KMS-11 (cell line): ENCODE measurements at regions not wholly inside any gene's neighbourhood (a gene's known extent, or its start where the extent isn't known, plus 50 kb on each side); places are given as distances from the start of the nearest gene placed in this dataset.
"Not testable (repeated sequence)": the region's sequence is repeated elsewhere in the genome, so short reads cannot be mapped to it uniquely, and the experiment has no call there.

ENCODE experiments used
- H2AFZ ChIP-seq: fragments of 200-600 bp; sonication (generic); 2 replicates; pipeline ENCODE4 v1.6.1; 2016; ENCODE audit warnings: antibody characterized with exemption, mixed run types, low read depth
- H3K27ac ChIP-seq: fragments of 200-600 bp; sonication (generic); 2 replicates; pipeline ENCODE4 v1.6.1; 2016; ENCODE audit warnings: mild to moderate bottlenecking, mixed run types
- H3K27me3 ChIP-seq: fragments of 200-600 bp; sonication (generic); 2 replicates; pipeline ENCODE4 v1.6.1; 2017; ENCODE audit warnings: mild to moderate bottlenecking, low read depth, mixed run types, moderate library complexity; ENCODE audit not compliant: insufficient read depth
- H3K36me3 ChIP-seq: fragments of 200-600 bp; sonication (generic); 2 replicates; pipeline ENCODE4 v1.6.1; 2017; ENCODE audit warnings: mild to moderate bottlenecking, mixed run types; ENCODE audit not compliant: insufficient read depth
- H3K4me1 ChIP-seq: fragments of 200-600 bp; sonication (generic); 2 replicates; pipeline ENCODE4 v1.6.1; 2016; ENCODE audit warnings: mild to moderate bottlenecking, low read depth, mixed run types; ENCODE audit not compliant: poor library complexity, severe bottlenecking
- H3K4me2 ChIP-seq: fragments of 200-600 bp; sonication (generic); 2 replicates; pipeline ENCODE4 v1.7.0; 2016; ENCODE audit warnings: mild to moderate bottlenecking, mixed run types
- H3K4me3 ChIP-seq: fragments of 200-600 bp; sonication (generic); IDR thresholded peaks from 2 replicates; pipeline ENCODE4 v1.6.1; 2017; ENCODE audit warnings: low read depth, low read length, mixed read lengths; ENCODE audit not compliant: insufficient read depth
- H3K79me2 ChIP-seq: fragments of 200-600 bp; sonication (generic); 2 replicates; pipeline ENCODE4 v1.6.1; 2016; ENCODE audit warnings: low read depth, mixed run types; ENCODE audit not compliant: insufficient read depth
- H3K9ac ChIP-seq: fragments of 200-600 bp; sonication (generic); 2 replicates; pipeline ENCODE4 v1.6.1; 2016; ENCODE audit warnings: mild to moderate bottlenecking, mixed run types
- H4K20me1 ChIP-seq: fragments of 200-600 bp; sonication (generic); 2 replicates; pipeline ENCODE4 v1.6.1; 2016; ENCODE audit warnings: mild to moderate bottlenecking, mixed run types; ENCODE audit not compliant: insufficient read depth
- TF ChIP-seq, protein P1 (sequence below): fragments of 200-600 bp; sonication (generic); conservative IDR thresholded peaks from 2 replicates; pipeline ENCODE4 v1.6.1; 2017; ENCODE audit warnings: low read depth, mild to moderate bottlenecking, antibody characterized with exemption, low read length, moderate library complexity, mixed read lengths

DNA sequence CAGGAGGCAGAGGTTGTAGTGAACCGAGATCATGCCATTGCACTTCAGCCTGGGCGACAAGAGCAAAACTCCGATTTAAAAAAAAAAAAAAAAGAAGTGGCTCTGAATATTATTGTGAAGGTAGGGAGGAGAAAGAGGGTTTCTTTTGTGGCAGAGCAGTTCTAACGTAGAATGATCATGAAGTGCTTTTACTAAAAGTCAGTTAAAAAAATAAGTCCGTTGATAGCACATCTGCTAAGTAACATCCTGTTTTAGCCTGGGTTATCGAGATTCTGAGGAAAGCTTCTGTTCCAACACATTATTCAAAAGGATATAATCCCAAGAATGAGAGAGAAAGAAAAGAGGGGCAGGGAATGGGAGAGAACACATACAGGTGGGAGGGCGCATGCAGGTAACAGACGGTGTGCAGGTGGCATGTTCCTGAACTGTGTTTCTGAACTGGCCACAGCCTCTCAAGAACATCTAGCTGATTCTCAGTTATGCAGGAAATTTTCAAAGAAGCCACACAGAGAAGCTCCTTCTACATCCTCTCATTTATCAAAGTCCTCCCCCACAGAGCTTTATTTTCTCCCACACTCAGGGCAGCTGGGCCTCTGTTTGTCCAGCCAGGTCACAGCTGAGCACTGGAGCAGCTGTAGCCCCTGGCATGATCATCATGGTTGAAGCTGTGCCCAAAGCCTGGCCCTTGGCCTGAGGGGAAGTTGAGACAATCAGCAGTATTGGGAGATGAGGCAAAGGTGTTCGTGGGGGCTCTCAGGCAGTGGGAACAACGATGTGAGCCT is 342.3 kb downstream of the ZNF674 start:
- peaks cover 21% of the 10 kb centered on the region for H3K4me1 ChIP-seq
- no peaks in the 10 kb centered on the region for H4K20me1 ChIP-seq
- H2AFZ ChIP-seq, result no peak overlapping the region
- H3K4me3 ChIP-seq, result no peak overlapping the region
- H3K27ac ChIP-seq, result no peak overlapping the region
- H3K79me2 ChIP-seq, result no peaks in the 10 kb centered on the region
- H3K36me3 ChIP-seq, result no peaks in the 10 kb centered on the region
- H3K4me2 ChIP-seq, result no peak overlapping the region
- TF ChIP-seq, protein P1, sequence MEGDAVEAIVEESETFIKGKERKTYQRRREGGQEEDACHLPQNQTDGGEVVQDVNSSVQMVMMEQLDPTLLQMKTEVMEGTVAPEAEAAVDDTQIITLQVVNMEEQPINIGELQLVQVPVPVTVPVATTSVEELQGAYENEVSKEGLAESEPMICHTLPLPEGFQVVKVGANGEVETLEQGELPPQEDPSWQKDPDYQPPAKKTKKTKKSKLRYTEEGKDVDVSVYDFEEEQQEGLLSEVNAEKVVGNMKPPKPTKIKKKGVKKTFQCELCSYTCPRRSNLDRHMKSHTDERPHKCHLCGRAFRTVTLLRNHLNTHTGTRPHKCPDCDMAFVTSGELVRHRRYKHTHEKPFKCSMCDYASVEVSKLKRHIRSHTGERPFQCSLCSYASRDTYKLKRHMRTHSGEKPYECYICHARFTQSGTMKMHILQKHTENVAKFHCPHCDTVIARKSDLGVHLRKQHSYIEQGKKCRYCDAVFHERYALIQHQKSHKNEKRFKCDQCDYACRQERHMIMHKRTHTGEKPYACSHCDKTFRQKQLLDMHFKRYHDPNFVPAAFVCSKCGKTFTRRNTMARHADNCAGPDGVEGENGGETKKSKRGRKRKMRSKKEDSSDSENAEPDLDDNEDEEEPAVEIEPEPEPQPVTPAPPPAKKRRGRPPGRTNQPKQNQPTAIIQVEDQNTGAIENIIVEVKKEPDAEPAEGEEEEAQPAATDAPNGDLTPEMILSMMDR, result no peak
- no peaks in the 10 kb centered on the region for H3K27me3 ChIP-seq
- no peak overlapping the region for H3K9ac ChIP-seq

DNA sequence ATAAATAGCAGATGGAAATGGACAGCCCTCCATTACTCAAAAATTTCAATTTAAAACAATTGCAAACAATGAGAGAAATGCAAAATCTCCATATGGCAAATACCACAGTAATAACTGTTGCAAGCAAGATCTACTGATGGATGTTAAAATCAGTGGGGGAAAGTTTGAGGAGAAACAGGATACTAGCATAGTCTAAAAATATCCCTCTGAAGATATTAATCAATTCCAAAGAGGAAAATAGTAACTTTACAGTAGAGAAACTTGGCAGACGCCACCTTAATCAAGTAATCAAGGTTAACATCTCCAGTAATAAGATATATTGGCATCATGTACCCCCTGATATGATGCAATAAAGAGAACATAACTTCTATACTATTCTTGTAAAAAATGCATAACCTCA is 344.8 kb downstream of the ZNF674 start:
- Histone ChIP-seq H3K79me2 (no peaks in the 10 kb centered on the region), H3K27ac (no peak overlapping the region), H3K27me3 (no peaks in the 10 kb centered on the region), H2AFZ (no peak overlapping the region), H3K9ac (no peak overlapping the region), H3K4me1 (peaks cover 11% of the 10 kb centered on the region), H4K20me1 (no peaks in the 10 kb centered on the region), H3K36me3 (no peaks in the 10 kb centered on the region), H3K4me2 (no peak overlapping the region), H3K4me3 (no peak overlapping the region)
- TF ChIP-seq, protein P1, result no peak

DNA sequence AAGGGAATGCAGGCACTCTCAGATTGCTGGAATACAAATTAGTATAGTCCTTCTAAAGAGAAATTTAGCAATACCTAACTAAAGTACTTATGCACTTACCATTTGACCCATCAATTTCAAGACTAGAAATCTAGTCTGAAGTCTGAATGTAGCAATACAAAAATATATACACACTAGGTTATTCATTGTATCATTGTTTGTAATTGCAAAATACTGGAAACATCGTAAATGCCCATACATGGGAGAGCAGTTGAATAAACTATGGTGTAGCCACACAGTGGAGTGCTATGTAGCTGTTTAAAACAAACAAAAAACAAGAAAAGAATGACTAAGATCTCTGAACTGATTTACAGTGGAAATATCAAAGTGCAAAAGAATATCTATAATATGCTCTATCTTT is 346.4 kb downstream of the ZNF674 start:
- H3K36me3 ChIP-seq, result no peaks in the 10 kb centered on the region
- no peaks in the 10 kb centered on the region for H3K4me1 ChIP-seq
- H3K4me3 ChIP-seq, result no peak overlapping the region
- H3K4me2 ChIP-seq, result no peak overlapping the region
- H3K79me2 ChIP-seq, result no peaks in the 10 kb centered on the region
- H3K27me3 ChIP-seq, result no peaks in the 10 kb centered on the region
- H2AFZ ChIP-seq, result no peak overlapping the region
- TF ChIP-seq, protein P1, result no peak
- no peaks in the 10 kb centered on the region for H4K20me1 ChIP-seq
- no peak overlapping the region for H3K27ac ChIP-seq
- H3K9ac ChIP-seq, result no peak overlapping the region

DNA sequence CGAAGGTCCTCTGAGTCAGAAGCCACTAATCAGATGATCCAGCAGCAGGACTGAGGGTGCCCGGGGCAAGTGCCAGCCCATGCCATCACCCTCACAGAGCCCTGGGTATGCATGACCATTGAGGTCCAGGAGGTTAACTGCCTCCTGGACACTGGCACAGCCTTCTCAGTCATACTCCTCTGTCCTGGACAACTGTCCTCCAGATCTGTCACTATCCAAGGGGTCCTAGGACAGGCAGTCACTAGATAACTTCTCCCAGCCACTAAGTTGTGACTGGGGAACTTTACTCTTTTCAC is 358.5 kb downstream of the ZNF674 start:
- not testable (repeated sequence) for H3K4me3 ChIP-seq, H3K4me2 ChIP-seq, H3K4me1 ChIP-seq, H3K27ac ChIP-seq, H4K20me1 ChIP-seq, H3K79me2 ChIP-seq, H3K36me3 ChIP-seq, H2AFZ ChIP-seq, H3K9ac ChIP-seq, H3K27me3 ChIP-seq

DNA sequence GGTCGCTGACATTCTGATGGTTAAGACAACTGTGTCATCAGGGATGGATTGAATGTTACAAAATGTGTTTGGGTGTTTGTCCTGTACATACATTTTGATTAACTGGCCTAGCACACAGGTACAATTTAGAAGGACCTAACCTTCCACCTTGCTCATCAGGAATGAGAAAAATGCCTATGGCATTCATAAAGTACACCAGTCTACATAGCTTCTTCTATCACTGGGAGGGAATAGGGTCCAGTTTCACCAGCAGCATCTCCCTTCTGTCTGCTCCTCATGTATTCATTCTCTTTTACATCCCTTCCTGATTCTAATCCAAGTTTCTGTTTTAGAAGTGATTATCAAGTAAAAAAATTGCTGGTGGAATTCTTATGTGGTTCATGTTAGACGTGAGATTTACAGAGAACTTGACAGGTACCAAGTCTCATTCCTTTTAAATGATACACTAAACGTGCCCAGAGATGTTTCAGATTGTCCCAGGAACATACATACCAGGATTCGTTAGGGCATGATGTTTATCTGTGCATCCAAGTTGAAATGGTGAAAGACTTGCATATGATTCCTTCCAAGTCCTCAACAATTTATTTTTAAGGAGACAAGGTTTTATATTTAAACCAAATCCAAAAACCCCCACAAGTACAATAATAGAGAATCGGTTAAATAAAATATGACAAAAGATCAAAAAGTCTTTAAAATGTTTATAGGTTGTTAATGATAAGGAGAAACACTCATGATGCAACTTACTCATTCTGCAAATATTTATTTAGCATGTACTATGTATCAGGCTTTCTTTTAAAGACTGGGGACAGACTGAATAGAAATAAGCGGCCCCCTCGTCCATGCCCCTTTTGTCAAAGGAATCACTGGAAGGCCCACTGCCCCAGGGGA is 359.1 kb downstream of the ZNF674 start:
- no peaks in the 10 kb centered on the region for H3K36me3 ChIP-seq
- no peak overlapping the region for H3K27ac ChIP-seq
- TF ChIP-seq, protein P1, result no peak

More for the DNA sequence above, 359.1 kb downstream of the ZNF674 start:
- Histone ChIP-seq H2AFZ (no peak overlapping the region), H3K4me1 (no peaks in the 10 kb centered on the region), H3K4me3 (no peak overlapping the region), H3K79me2 (no peaks in the 10 kb centered on the region), H3K9ac (no peak overlapping the region), H4K20me1 (no peaks in the 10 kb centered on the region), H3K4me2 (no peak overlapping the region), H3K27me3 (no peaks in the 10 kb centered on the region)
